Omental fat pad (tissue), 3 donors: ENCODE measurements at regions not wholly inside any gene's neighbourhood (a gene's known extent, or its start where the extent isn't known, plus 50 kb on each side); places are given as distances from the start of the nearest gene placed in this dataset.

Experiments used
- ATAC-seq: fragments of 150-250 bp; one replicate; pipeline ENCODE4 v1.9.1; 2016; ENCODE audit warnings: mild to moderate bottlenecking, moderate library complexity; ENCODE audit not compliant: low FRiP score
- DNase-seq: peaks from one replicate; pipeline ENCODE4 v3.0.0-alpha.2; 2019; ENCODE audit warnings: low spot score
- TF ChIP-seq, protein P1 (sequence below), 3 donors: fragments of 450-650 bp; IDR thresholded peaks; one replicate each; pipeline ENCODE4 v1.5.1; 2016 to 2017; ENCODE audit warnings: antibody characterized with exemption in 3 of 3, mild to moderate bottlenecking in 3 of 3, moderate library complexity in 2 of 3

GRCh38 chr1:96164053-96164452 lies 557.5 kb upstream of the PTBP2 start:
- DNase-seq (no peak), ATAC-seq (no peak)
- TF ChIP-seq, protein P1, sequence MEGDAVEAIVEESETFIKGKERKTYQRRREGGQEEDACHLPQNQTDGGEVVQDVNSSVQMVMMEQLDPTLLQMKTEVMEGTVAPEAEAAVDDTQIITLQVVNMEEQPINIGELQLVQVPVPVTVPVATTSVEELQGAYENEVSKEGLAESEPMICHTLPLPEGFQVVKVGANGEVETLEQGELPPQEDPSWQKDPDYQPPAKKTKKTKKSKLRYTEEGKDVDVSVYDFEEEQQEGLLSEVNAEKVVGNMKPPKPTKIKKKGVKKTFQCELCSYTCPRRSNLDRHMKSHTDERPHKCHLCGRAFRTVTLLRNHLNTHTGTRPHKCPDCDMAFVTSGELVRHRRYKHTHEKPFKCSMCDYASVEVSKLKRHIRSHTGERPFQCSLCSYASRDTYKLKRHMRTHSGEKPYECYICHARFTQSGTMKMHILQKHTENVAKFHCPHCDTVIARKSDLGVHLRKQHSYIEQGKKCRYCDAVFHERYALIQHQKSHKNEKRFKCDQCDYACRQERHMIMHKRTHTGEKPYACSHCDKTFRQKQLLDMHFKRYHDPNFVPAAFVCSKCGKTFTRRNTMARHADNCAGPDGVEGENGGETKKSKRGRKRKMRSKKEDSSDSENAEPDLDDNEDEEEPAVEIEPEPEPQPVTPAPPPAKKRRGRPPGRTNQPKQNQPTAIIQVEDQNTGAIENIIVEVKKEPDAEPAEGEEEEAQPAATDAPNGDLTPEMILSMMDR (IDR thresholded peaks at IDR 0.05) = no peak

- TF ChIP-seq, protein P1 (IDR thresholded peaks at IDR 0.05) = no peak
- no peak for ATAC-seq
These were observed 543.5 kb upstream of the PTBP2 start for GRCh38 chr1:96178053-96178452.

DNA sequence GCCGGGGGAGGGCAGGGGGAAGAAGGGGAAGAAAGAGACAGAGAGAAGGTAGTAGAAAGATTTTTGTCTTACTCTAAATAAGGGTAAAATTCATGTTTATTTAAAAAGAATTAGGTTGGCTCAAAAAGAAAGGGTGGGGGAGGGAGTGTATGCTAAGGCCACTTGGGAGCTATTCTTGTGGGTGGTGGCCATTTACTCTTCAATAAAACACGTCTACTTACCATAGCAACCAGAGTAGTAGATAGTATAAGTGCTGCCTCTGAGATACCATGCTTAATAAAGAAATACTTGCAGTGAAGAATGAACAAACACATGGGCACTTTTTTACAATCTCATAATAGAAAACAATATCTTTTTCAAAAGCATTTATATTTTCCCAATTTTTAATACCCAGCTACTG lies 538.1 kb upstream of the PTBP2 start:
- no peak for ATAC-seq
- no peak for DNase-seq
- TF ChIP-seq, protein P1 (IDR thresholded peaks at IDR 0.05) = no peak

More at GRCh38 chr1:96178053-96178452, 543.5 kb upstream of the PTBP2 start:
- DNase-seq = no peak

DNA sequence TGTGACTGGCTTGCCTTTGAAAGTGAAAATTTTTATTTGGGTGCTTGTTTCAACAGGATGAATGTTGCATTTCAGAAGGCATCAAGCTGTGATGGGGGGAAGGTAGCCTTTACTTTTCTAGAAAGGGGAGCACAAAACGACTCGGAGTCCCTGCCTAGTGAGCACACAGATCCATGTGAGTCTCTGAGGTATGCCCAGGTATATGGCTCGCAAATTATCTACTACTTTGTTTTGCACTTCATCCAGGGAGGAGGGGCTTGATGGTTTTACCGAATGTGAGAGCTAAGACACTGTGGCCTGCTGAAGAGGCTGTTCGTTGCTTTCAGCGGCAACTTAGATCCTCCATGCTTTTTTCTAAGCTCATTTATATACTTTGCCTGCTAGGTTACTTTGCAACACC lies 537.7 kb upstream of the PTBP2 start:
- TF ChIP-seq, protein P1 (IDR thresholded peaks at IDR 0.05) = no peak
- no peak for DNase-seq
- no peak for ATAC-seq

GRCh38 chr1:96185181-96185580 lies 536.4 kb upstream of the PTBP2 start:
- ATAC-seq = no peak
- no peak for DNase-seq
- TF ChIP-seq, protein P1 (IDR thresholded peaks at IDR 0.05) = no peak

DNA sequence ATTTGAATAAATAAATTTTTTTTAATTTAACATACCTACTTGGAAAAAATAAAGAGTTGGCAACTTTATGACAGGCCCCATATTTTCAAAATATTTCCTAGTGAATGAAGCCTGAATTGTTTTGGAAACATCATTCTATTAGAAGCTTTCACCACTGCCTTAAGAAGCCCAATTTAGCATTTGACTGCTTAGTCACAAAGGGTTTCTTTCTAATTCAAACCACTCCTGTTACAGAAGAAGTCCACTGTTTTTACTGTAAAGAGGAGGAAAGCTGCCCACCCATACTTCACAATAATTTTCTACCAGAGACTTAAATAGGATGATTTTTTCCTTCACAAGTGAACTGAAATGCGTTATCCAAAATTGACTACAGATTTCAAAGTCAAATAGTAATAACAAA lies 534.6 kb upstream of the PTBP2 start:
- TF ChIP-seq, protein P1 (IDR thresholded peaks at IDR 0.05) = no peak
- ATAC-seq (no peak), DNase-seq (no peak)

DNA sequence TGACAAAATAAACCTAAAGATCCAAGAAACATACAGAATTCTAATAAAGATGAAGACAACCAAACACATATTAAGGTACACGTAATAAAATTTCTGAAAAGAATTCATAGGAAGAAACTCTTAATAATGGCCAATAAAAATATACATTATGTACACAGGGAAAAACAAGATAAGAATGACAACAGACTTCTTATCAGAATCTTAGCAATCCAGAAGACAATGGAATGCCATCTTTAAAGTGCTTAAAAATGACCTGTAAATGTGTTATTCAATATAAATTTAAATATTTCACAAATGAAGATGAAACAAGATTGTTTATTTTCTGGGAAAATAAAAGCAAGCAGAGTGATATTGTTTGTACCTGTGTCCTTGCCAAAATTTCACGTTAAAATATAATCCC lies 530.4 kb upstream of the PTBP2 start:
- no peak for ATAC-seq
- DNase-seq = no peak
- TF ChIP-seq, protein P1 (IDR thresholded peaks at IDR 0.05) = no peak
